Tibial nerve (tissue), 4 donors: ENCODE measurements at regions not wholly inside any gene's neighbourhood (a gene's known extent, or its start where the extent isn't known, plus 50 kb on each side); places are given as distances from the start of the nearest gene placed in this dataset.
A peak's percentile ranks its signal among the peaks of the same experiment; 100 is the strongest.
"Not testable (repeated sequence)": the region's sequence is repeated elsewhere in the genome, so short reads cannot be mapped to it uniquely, and the experiment has no call there.

Source experiments
- DNase-seq, 2 donors: peaks; one replicate each; pipeline ENCODE4 v3.0.0-alpha.2; 2019; ENCODE audit warnings: low spot score in 2 of 2
- H3K27ac ChIP-seq, 4 donors: fragments of 200-600 bp; sonication (generic) in 3 of 4; one replicate each; pipeline ENCODE4 v1.5.1; 2017 to 2019; ENCODE audit warnings: mild to moderate bottlenecking in 1 of 4
- H3K27me3 ChIP-seq, 2 donors: fragments of 200-600 bp; sonication (generic) in 1 of 2; one replicate each; pipeline versions ENCODE4 v1.5.1 to v1.6.0; 2017 to 2019
- H3K36me3 ChIP-seq, 3 donors: fragments of 200-600 bp; sonication (generic); one replicate each; pipeline ENCODE4 v1.5.1; 2018 to 2019
- H3K4me1 ChIP-seq, 4 donors: fragments of 200-600 bp; sonication (generic) in 3 of 4; one replicate each; pipeline ENCODE4 v1.5.1; 2017 to 2019
- H3K4me3 ChIP-seq, 4 donors: fragments of 200-600 bp; sonication (generic) in 3 of 4; one replicate each; pipeline ENCODE4 v1.5.1; 2017 to 2019; ENCODE audit warnings: mild to moderate bottlenecking in 1 of 4, moderate library complexity in 1 of 4
- H3K9me3 ChIP-seq, 4 donors: fragments of 200-600 bp; sonication (generic) in 3 of 4; one replicate each; pipeline ENCODE4 v1.5.1; 2017 to 2019
- EP300 ChIP-seq, 2 donors: sonication (generic); formaldehyde crosslinking; IDR thresholded peaks; one replicate each; pipeline ENCODE4 v1.6.1; 2017; ENCODE audit warnings: antibody characterized with exemption in 2 of 2, mild to moderate bottlenecking in 1 of 2
- POLR2A ChIP-seq, 2 donors: fragments of 450-650 bp; IDR thresholded peaks; one replicate each; pipeline ENCODE4 v1.6.1; 2017; ENCODE audit warnings: antibody characterized with exemption in 2 of 2, mild to moderate bottlenecking in 2 of 2, moderate library complexity in 2 of 2
- WGBS, 2 donors: methylation state at CpG; one replicate each; pipeline ENCODE4 v1.1.5; 2018; 5-methylcytosine and 5-hydroxymethylcytosine counted together
- TF ChIP-seq, protein P1 (sequence below), 5 experiments: fragments of 200-600 bp in 3 of 5; fragments of 450-650 bp in 2 of 5; sonication (generic) in 3 of 5; IDR thresholded peaks; one replicate each; pipeline ENCODE4 v1.5.1; 2016 to 2019; ENCODE audit warnings: antibody characterized with exemption in 5 of 5, mild to moderate bottlenecking in 3 of 5, moderate library complexity in 2 of 5

DNA sequence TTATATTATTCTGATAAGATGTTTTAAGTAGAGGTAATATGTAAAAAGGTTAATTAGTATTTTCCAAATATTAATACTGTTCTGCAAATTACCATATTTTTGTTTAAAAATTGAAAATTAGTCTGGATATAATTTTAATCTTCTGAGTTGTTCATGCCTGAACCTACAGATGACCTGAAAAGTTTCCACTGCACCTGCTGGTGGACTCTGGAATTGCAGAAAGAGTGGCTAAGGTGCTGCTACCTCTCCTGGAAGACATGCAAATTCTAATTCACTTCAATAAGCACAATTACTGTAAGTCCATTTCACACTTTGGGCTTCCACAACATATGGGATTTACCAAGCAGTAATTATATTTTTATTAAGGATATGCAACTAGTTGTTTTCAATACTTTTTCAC, 77.7 kb upstream of the OLIG3 start:
- H3K27ac ChIP-seq, result no peak overlapping the region
- TF ChIP-seq EP300 (IDR thresholded peaks at IDR 0.05) (no peak), POLR2A (IDR thresholded peaks at IDR 0.05) (no peak)
- TF ChIP-seq, protein P1, sequence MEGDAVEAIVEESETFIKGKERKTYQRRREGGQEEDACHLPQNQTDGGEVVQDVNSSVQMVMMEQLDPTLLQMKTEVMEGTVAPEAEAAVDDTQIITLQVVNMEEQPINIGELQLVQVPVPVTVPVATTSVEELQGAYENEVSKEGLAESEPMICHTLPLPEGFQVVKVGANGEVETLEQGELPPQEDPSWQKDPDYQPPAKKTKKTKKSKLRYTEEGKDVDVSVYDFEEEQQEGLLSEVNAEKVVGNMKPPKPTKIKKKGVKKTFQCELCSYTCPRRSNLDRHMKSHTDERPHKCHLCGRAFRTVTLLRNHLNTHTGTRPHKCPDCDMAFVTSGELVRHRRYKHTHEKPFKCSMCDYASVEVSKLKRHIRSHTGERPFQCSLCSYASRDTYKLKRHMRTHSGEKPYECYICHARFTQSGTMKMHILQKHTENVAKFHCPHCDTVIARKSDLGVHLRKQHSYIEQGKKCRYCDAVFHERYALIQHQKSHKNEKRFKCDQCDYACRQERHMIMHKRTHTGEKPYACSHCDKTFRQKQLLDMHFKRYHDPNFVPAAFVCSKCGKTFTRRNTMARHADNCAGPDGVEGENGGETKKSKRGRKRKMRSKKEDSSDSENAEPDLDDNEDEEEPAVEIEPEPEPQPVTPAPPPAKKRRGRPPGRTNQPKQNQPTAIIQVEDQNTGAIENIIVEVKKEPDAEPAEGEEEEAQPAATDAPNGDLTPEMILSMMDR (IDR thresholded peaks at IDR 0.05), result peak in 3 of 5 experiments; percentile 10 to 49 (median 25)
- H3K4me1 ChIP-seq, result no peaks in the 10 kb centered on the region
- H3K27me3 ChIP-seq, result peaks cover 0 to 3% of the 10 kb centered on the region in 2 donors
- no peaks in the 10 kb centered on the region for H3K36me3 ChIP-seq
- DNase-seq, result peak in 1 of 2 donors; percentile 12
- no peaks in the 10 kb centered on the region for H3K9me3 ChIP-seq
- H3K4me3 ChIP-seq, result no peak overlapping the region

DNA sequence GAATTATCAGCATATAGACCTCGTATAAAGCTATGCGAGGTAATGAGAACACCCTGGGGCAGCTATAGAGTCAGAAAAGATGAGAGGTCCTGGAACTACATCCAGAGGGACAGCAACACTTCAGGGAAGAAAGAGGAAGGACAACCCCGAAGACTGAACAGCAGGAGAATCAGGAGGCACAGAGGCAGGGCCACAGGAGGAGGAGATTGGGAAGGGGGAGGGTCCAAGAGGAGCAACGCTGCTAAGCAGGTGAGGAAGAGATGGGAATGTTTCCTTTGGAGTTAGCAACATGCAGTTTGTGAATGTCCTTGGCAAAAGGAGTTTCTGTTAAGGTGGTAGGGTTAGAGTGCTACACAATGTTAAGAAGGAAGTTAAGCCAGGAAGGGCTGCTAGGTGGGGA, 79.5 kb upstream of the OLIG3 start:
- no peaks in the 10 kb centered on the region for H3K4me1 ChIP-seq

DNA sequence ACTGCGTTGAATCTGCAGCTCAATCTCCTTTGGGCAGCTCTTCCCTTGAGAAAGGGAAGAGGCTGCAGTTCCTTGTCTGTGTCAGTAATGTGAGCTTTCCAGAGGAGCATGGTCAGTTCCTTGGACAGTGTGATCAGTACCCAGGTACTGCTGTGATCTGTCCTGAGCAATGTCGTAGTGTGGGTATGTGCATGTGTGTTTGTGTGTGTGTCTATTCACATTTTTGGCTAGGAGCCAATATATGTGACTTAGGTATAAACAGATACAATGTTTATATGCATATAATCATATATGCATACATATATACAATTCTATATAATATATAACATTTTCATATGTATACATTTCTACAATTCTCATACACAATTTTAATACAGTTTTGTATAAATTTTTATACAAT, 85.4 kb upstream of the OLIG3 start:
- H3K27me3 ChIP-seq, result no peaks in the 10 kb centered on the region
- TF ChIP-seq EP300 (IDR thresholded peaks at IDR 0.05) (no peak), POLR2A (IDR thresholded peaks at IDR 0.05) (no peak)
- TF ChIP-seq, protein P1 (IDR thresholded peaks at IDR 0.05), result no peak
- WGBS, 2 donors, result 59 to 64% methylated on average over 2 of the region's 2 CpGs
- no peak overlapping the region for H3K27ac ChIP-seq
- no peaks in the 10 kb centered on the region for H3K36me3 ChIP-seq
- no peaks in the 10 kb centered on the region for H3K9me3 ChIP-seq
- no peaks in the 10 kb centered on the region for H3K4me1 ChIP-seq
- no peak for DNase-seq
- H3K4me3 ChIP-seq, result no peak overlapping the region

More for the DNA sequence above, 79.5 kb upstream of the OLIG3 start:
- DNase-seq, result no peak
- 65 to 66% methylated on average over 4 of the region's 4 CpGs for WGBS, 2 donors
- H3K36me3 ChIP-seq, result no peaks in the 10 kb centered on the region
- H3K27me3 ChIP-seq, result no peaks in the 10 kb centered on the region
- H3K4me3 ChIP-seq, result no peak overlapping the region
- TF ChIP-seq, protein P1 (IDR thresholded peaks at IDR 0.05), result no peak
- TF ChIP-seq EP300 (IDR thresholded peaks at IDR 0.05) (no peak), POLR2A (IDR thresholded peaks at IDR 0.05) (no peak)
- no peak overlapping the region for H3K27ac ChIP-seq
- no peaks in the 10 kb centered on the region for H3K9me3 ChIP-seq

DNA sequence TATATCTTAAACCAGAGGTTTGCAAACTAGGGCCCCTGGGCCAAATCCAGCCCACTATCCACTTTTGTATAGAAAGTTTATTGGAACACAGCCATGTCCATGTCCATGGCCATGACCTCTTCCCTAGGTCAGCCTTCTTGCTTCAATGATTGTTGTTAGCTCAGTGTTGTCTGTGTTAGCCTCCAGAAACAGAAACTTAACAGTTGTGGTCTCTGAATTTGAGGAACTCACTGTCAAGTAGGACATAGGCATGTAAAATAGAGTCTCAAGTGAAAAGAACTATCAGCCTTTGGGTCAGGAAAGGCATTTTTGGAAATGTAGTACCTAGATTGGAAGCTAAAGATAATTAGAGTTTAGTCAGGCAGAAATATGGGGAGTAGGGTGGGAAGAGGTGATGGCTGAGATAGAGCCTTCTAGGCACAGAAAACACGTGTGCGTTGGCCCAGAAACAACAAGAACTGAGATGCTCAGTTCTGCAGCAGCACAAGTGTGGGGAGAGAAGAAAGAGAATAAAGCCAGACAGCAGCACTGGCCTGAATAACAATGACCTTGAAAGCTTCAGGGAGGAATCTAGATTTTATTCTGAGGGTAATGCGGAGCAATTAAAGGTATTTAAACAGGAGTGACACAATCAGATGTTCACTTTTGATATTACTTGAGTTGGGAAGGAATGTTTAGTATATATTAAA, 87.0 kb upstream of the OLIG3 start:
- H3K27ac ChIP-seq, result no peak overlapping the region

DNA sequence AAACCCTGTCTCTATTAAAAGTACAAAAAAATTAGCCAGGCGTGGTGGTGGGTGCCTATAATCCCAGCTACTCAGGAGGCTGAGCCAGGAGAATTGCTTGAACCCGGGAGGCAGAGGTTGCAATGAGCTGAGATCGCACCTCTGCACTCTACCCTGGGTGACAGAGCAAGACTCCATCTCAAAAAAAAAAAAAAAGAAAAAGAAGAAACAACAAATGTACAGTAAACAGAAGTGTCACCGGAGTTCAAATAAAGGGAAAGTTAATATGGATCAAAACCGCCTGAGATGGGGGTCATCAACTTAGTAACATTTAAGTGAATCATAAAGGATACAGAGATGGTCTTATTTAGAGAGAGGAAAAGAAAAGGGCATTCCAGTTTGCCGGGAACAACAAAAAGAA, 89.3 kb upstream of the OLIG3 start:
- not testable (repeated sequence) for H3K4me1 ChIP-seq, H3K9me3 ChIP-seq, H3K4me3 ChIP-seq, DNase-seq, H3K36me3 ChIP-seq, H3K27me3 ChIP-seq, H3K27ac ChIP-seq
- 89 to 93% methylated on average over 6 of the region's 6 CpGs for WGBS, 2 donors

More for the DNA sequence above, 87.0 kb upstream of the OLIG3 start:
- Histone ChIP-seq H3K4me3 (no peak overlapping the region), H3K36me3 (no peaks in the 10 kb centered on the region), H3K4me1 (no peaks in the 10 kb centered on the region), H3K27me3 (no peaks in the 10 kb centered on the region), H3K9me3 (no peaks in the 10 kb centered on the region)
- TF ChIP-seq POLR2A (IDR thresholded peaks at IDR 0.05), result no peak
- DNase-seq, result no peak
- 63 to 68% methylated on average over 3 of the region's 3 CpGs for WGBS, 2 donors

DNA sequence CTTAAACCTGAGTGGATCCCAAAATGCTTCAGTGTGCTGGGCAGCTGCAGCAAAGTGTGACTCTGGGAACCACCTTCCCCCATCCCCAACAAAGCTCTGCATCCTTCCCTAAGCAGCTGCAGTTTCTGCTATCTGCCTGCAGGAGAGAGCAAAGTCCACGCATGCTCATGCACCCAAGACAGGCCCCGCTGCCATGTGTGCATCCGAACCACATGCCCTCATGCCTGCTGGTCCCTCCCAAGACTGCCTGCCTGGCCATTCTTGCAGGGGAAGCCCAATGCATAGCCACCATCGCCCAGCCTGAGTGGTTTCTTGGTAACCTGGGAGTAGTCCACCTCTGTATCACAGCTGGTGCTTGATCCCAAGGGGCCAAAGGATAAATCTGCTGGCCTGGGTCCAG, 94.3 kb upstream of the OLIG3 start:
- no peak overlapping the region for H3K27ac ChIP-seq
- WGBS, 2 donors, result 84% methylated on average over 4 of the region's 4 CpGs
- H3K9me3 ChIP-seq, result peaks cover 0 to 27% (median 5%) of the 10 kb centered on the region in 4 donors
- TF ChIP-seq EP300 (IDR thresholded peaks at IDR 0.05) (no peak), POLR2A (IDR thresholded peaks at IDR 0.05) (no peak)
- TF ChIP-seq, protein P1 (IDR thresholded peaks at IDR 0.05), result no peak
- H3K27me3 ChIP-seq, result no peaks in the 10 kb centered on the region
- H3K4me3 ChIP-seq, result no peak overlapping the region
- H3K36me3 ChIP-seq, result no peaks in the 10 kb centered on the region
- peak in 1 of 2 donors; percentile 13 for DNase-seq
- no peaks in the 10 kb centered on the region for H3K4me1 ChIP-seq
